ELF-1 (cell line): ENCODE measurements at regions not wholly inside any gene's neighbourhood (a gene's known extent, or its start where the extent isn't known, plus 50 kb on each side); places are given as distances from the start of the nearest gene placed in this dataset.
"Not testable (repeated sequence)": the region's sequence is repeated elsewhere in the genome, so short reads cannot be mapped to it uniquely, and the experiment has no call there.

Source experiments
- DNase-seq: peaks from one replicate; pipeline ENCODE4 v3.0.0-alpha.2; 2016; ENCODE audit warnings: low read depth, low spot score

DNA sequence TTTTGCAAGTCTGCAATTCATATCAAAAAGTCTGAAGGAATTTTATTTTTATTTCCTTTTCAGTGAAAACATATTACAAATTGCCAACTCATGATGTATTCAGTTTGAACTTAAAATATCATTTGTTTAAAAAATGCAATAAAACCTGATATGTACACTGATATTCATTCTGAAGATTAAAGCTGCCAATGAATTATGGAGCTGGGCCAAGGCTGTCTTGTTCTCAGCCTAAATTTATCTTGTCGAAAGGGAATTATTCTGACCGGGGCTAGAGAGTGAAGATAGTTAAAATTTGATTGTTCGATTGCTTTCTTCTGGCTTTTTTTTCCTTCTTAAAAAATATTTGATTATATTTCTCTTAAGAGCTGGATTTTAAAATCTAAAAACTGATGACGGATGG lies 54.0 kb upstream of the RBFOX1 start:
- DNase-seq, result no peak

DNA sequence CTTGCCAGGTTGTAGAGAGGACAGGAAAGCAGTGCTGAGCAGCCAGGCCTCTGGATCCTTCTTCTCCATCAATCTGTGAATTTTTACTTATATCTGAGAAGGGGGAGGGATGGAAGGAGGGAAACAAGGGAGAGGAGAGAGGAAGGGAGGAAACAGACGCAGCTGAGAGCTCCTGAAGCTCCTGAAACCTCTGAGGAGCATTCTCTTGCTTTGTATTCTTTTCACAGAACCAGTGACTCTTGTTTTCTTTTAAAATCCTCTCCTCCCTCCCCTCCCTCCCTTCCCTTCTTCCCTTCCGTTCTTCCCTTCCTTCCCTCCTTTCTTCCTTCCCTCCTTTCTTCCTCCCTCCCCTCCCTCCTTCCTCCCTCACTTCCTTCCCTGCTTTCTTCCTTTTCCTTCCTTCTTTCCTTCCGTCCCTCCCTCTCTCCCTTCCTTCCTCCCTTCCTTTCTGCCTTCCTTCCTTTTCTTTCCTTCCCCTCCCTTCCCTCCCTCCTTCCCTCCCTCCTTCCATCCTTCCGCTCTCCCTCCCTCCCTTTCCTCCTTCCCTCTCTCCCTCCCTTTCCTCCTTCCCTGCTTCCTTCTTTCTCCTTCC lies 60.0 kb upstream of the RBFOX1 start:
- no peak for DNase-seq

DNA sequence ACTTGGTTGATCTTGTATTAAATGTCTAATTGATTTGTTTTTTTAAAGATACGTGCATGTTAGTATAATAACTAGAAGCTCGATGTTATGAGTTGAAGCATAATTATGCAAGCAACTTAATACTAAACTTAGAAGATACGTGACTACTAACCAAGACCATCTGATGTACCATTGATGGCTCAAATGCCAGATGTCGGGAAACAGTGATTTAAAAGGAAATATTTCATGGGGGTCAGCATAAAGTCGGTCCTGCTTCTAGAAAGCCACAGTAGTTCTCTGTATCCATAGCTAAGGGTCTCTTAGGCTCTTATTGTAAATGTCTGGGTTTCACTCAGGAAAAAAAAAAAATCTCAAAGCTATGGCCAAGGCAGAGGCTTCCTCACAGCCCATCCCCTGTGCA lies 61.2 kb upstream of the RBFOX1 start:
- no peak for DNase-seq

DNA sequence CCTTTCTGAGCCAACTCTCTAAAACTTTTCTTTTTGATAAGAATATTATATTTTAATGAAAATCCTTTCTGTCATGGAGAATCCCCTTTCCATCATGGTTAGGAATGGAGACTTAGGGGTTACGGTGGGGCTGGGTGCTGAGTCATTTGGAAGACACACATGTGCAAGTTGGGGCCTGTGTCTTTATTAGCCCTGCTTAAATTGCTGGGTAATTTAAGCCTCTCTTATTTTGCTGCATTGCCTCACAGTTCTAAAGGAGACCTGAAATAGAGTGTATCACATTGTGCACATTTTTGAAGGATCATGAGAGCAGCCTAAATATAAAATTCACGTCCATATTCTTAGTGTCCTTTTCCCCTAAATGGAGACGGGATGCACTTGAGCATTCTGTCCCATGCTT lies 61.8 kb upstream of the RBFOX1 start:
- no peak for DNase-seq

DNA sequence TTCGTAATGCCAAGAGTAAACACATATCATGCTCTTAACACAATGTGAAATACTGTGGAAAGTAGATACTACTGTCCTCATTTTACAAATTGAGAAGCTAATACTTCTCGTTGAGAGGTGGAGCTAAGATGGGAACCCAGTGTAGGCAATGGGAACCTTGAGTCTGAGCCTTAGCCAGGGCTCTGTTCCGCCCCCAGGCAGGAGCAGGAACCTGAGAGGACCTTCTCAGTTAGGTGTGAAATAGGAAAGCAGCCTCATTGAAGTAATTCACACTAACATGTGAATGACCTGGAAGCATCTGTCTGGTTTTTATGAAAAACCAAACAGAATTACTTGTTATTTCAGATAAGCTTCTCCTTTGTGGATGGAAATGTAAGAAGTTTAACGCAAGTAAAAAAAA lies 62.6 kb upstream of the RBFOX1 start:
- DNase-seq, result peak; percentile 36

DNA sequence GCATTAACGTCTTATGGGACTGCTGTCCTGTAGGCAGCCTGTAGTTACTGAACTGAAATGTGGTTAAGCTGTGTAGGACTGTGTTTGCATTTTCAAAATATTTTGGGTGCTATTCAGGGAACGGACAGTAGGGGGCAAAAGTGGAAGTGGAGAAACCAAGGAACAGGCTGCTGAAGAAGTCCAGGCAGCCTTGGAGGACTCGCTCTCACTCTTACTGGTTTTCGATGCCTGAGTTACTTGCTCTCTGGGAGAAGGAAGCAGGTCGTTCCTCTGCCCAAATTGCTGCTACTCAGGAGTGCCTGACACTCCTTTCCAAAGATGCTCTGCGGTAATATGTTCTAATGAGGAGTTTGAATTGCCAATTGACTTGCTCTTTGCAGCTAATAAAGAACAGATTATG lies 64.5 kb upstream of the RBFOX1 start:
- DNase-seq, result peak; percentile 84

DNA sequence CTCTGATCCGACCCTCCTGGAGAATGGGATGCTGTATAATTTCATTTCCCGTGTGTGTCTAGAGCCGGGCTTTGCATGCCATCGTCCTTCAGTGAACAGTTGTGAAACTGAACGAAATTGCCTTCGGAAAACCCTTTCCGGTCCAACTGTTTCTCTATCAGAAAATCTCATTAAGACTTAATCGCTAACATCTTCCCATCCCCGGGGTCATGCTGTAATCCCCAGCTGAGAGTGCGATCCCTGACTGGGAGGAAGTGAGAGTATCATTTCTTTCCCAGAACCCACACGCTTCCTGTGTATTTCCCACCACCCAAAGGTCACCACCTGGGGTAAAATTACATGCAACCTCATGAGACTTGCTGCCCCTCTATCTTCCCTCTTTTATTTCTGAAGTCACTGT lies 75.6 kb upstream of the RBFOX1 start:
- no peak for DNase-seq

DNA sequence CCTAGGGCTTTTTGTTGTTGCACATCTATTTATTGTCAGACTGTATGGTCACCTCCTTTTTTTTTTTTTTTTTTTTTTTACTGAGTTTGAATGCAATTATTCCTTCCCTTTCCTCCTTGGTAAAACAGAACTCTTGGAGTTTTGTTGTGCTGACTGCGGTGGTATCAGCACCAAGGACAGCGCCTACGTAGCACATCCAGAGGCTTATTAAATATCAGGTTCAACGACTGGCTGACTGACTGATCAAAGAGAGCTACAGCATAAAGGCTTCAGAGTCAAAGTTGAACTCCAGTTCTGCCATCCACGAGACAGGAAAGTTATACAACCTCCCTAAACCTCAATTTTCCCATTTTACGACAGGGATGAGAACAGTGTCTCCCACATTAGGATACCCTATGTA lies 86.1 kb upstream of the RBFOX1 start:
- peak; percentile 22 for DNase-seq

DNA sequence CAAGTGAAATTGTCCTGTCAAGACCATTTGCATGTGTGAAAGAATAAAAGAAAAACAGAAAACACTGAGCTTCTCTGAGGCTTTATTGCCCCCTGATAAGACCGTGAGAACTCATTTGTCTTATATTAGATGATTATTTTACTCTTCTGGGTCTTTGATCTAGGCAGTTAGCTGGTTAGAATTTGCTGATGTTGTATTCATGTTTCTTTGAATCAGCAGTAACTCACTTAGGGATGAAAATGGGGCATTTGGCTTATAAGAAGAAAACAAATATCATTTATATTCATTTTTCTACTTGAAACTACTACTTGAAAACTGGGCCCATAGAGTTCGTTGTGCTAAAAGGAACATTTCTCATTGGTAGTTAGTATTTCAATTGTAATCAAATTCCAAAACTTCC lies 93.1 kb upstream of the RBFOX1 start:
- no peak for DNase-seq

DNA sequence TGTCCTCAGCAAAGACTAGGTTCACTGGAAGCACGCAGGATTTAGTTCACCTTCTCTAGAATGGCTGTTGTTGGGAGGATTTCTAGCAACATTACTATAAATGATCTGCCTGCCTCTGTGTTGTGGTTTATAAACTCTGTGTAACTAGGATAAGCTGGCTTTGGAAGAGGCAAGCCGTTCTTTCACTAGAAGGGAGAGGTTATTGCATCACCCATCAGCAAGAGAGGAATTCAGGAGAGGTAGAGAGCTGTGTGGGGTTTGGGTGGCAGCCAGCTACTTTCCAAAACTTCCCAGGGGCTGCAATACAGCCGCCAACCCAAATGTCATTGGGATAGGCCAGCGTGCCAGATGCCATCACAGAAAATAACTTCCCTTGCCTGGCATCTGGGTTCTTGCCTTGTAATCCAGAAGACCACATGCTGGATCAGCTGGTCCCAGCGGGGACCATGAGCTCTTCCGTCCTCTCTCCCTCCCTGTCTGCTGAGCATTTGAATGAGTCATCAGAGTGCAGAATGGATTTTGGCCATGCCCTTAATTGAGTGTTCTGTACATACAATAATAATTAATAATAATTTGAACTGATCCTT lies 95.7 kb upstream of the RBFOX1 start:
- no peak for DNase-seq

DNA sequence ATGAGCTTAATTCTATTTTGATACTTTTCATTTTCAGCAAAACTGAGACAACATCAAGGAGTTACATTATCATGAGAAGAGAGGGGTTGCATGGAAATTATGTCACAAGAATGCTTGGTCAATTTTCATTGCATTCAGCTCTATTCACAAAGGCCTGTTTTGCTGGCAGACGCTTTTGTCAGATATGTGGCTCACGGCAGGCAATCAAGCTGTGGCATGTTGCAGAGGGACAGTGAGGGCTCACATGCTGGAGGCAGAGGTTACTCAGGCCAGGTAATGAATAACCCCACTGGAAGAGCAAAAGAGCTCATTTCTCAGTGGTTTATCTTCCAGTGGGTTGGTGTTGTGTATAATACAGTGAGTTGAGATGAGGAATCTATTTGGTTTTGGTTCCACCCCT lies 98.7 kb upstream of the RBFOX1 start:
- DNase-seq, result no peak

DNA sequence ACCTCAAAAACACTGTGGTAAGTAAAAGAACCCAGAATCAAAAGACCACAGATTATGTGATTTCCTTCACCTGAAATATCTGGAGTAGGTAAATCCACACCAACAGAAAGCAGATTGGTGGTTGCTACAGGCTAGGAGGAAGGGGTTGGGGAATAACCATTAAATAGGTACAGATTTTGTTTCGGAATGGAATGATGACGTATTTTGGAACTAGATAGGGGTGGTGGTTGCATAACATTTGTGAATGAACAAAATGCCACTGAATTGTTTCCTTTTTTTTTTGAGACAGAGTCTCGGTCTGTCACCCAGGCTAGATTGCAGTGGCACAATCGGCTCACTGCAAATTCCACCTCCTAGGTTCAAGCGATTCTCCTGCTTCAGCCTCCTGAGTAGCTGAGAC lies 100.9 kb upstream of the RBFOX1 start:
- DNase-seq, result no peak

DNA sequence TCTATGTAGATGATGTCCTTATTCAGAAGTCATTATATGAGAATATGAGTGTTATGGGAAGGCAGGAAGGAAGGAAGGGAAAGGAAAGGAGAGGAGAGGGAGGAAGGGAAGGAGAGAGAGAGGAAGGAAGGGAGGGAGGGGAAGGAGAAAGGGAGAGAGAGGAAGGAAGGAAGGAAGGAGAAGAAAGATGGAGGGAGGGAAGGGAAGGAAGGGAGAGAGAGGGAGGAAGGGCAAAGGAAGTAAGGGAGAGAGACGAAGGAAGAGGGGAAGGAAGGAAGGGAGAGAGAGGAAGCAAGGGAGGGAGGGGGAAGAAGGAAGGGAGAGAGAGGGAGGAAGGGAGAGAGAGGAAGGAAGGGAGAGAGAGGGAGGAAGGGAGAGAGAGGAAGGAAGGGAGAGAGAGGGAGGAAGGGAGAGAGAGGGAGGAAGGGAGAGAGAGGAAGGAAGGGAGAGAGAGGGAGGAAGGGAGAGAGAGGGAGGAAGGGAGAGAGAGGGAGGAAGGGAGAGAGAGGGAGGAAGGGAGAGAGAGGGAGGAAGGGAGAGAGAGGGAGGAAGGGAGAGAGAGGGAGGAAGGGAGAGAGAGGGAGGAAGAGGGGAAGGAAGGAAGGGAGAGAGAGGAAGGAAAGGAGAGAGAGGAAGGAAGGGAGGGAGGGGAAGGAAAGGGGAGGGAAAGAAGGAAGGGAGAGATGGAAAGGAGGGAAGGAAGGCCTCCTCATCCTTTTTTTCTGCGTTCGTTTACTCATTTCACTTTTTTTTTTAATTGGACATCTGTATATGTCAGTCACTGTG lies 103.0 kb upstream of the RBFOX1 start:
- not testable (repeated sequence) for DNase-seq

DNA sequence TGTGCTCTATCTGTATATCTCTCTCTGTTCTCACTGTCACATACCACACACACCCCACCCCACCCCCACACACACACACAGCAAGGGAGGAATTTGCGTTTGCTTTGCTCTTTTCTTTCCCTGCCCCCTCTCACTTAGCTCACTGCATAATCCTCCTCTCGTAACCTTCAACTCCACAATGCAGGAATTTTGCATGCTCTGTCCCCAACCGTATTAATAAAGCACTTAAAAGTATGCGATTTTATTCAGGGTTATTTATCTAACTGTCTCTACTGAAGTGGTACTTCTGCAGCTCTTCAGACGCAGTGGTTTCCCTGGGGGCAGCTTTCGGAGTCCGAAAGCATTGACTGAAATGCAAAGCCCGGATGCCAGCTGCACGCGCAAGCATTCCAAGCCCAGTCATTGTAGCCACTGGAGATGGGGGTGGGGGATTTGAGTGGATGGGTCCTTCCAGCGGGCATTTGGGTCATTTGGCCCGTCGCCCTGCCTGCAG lies 105.4 kb upstream of the RBFOX1 start:
- peak; percentile 73 for DNase-seq

DNA sequence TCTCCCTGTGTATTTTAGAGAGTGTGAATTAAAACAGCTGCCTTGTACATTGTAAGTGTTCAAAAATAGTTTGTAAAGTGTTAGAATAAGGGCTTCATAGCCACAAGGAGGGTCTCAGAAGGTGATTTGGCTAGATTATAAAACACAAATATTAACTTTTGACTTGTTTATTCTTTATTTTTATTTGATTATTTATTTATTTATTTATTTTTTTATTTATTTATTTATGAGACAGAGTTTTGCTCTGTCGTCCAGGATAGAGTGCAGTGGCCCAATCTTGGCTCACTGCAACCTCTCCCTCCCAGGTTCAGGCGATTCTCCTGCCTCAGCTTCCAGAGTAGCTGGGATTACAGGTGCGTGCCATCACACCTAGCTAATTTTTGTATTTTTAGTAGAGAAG lies 111.5 kb upstream of the RBFOX1 start:
- DNase-seq, result no peak

DNA sequence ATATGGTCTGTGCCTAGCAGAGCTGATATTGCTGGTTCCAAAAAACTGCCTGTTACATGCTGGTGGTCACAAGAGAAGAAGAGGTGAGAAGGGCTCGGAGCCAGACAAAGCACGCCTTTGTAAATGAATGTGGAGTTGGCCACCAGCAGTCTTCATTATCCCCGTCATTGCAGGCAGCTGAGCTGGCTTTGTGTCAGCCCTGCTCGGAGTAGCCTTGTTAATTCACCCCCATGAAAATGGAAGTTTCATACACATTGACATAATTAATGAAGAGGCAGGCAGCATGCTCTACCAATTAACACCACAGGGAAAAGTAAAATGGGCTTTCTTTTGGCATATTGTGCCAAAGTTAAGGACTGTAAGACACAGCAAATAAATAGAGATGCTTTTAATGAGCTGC lies 113.7 kb upstream of the RBFOX1 start:
- no peak for DNase-seq

DNA sequence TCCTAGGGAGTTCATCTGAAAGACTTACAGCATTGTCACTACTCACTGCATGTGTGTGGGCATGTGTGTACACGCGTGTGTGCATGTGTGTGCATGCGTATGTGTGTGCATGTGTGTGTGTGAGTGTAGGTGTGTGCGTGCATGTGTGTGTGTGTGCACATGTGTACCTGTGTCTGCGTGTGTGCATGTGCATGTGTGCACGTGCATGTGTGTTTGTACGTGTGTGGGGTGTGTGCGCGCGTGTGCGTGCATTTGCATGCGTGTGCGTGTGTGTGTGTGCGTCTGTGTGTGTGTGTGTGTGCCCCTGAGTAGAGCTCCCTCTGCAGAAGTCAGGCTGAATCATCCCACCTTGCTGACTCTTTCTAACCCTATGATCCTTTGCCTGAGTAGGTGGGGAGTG lies 114.8 kb upstream of the RBFOX1 start:
- no peak for DNase-seq

DNA sequence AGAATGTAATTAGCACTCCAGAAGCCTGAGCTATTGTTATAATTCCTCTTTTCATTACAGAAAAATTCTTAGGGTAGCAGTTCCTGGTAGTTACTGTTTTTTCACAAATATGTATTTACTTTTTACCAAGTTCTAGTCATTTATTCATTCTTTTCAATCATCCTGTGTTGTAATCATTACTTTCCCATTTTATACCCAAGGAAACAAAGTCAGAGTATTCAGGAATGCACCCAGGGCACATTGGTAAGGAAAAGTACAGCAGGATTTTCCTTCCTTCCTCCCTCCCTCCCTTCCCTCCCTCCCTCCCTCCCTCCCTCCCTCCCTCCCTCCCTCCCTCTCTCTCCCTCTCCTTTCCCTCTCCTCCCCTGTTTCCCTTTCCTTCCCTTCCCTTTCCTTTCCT lies 115.9 kb upstream of the RBFOX1 start:
- DNase-seq, result no peak

DNA sequence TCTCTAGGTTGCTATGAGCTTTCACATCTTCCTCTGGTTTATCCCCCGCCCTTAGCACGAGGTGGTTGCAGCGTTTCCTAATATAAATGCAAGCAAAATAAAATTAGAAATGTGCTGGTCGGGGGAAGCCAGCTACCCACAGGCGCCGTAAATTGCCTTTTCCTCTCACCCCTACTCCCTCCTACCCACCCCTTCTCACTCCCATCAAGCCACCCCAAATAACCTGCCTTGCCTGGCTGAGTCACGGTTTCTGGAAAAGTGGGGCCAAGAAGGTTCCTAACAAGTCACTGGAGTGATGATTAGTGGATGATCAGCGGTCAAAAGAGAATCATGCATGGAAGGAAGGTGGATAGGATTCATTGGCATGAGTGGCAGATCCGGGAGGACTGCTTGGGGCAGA lies 120.9 kb upstream of the RBFOX1 start:
- DNase-seq, result no peak

DNA sequence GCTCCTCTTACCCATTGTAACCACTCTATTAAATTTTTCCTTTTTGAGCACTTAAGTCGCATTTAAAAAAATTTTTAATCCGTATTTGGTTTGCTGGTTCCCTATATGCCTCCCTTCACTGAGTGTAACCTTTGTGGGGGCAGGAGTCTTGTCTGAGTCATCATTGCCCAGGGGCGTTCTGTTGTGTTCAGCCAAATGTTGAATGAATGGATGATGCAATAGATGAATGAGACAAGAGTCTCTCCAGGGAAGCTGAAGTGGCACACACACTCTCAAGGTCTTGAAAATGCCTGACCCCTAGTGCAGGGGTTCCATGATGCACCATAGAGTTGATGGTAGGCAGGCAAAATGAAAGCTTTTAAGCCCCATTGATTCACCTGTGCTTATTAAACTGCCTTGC lies 123.0 kb upstream of the RBFOX1 start:
- DNase-seq, result peak; percentile 63

DNA sequence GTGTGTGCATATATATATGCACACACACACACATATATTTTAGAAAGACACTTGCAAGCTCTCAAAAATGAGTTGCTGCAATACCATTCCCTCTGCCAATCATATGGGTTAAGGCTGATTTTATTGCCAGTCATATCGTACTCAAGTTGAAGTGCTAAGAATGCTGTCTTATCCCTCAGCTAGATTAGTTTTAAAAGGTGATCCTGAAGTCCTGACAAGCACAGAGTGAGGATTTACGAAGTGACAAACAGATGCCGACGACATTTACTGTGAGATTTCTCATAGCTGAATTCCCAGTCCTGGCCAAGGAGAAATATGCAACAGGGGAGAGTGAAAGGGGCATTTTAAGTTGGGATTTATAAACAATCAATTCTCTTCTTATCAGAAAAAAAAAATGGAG lies 126.2 kb upstream of the RBFOX1 start:
- DNase-seq, result no peak

DNA sequence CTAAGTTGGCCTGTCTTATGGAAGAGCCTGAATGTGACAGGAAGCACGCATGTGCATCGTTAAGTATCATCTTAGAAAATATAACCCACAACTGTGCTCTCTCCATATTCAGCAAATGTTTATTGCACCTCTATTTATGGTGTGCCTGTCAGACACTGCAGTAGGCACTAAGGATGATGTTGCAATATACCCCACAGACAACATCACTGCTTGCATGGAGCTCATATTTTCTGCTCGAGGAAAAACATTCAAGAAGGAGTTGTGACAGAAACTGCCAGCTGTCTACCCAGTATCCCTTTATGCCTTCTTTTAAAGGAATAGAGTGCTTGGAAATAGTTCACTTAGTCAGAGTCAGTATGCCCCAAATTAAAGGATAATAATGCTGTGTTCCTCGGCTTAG lies 132.3 kb upstream of the RBFOX1 start:
- DNase-seq, result no peak

DNA sequence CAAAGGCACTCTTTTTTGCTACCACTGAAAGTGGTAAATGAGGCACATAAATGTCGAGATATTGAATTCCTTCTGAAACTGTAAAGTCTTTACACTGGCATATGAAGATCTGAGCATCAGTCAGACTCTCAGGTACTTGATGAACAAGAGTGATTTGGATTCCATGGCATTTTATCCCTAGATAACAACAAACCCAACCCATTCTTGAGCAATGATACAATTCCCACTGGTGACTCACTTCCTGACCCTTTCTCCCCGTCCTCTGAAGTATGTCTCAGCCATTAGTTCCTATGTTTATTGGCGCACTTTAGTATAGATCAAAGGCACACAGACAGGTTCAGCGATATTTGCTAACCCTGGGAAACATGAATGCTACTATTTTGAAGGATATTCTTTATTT lies 147.0 kb upstream of the RBFOX1 start:
- DNase-seq, result peak; percentile 27
